Colon (tissue), 2 donors: ENCODE measurements at regions not wholly inside any gene's neighbourhood (a gene's known extent, or its start where the extent isn't known, plus 50 kb on each side); places are given as distances from the start of the nearest gene placed in this dataset.
"Not testable (repeated sequence)": the region's sequence is repeated elsewhere in the genome, so short reads cannot be mapped to it uniquely, and the experiment has no call there.

Source experiments
- FAIRE-seq: peaks from 2 replicates; lab custom pipeline; 2012; peaks lifted over from hg19 to GRCh38; lab: Jason Lieb, UNC
- donor health status: control.
- donor health status: control.

GRCh38 chr2:236375973-236376476 is 111.8 kb upstream of the ASB18 start:
- no peak for FAIRE-seq

- no peak for FAIRE-seq
Observed at GRCh38 chr2:236376566-236377244, 112.5 kb upstream of the ASB18 start.

GRCh38 chr2:236380051-236380612 is 115.9 kb upstream of the ASB18 start:
- FAIRE-seq, result no peak

- FAIRE-seq, result not testable (repeated sequence)
Observed at GRCh38 chr2:236381253-236381652, 117.0 kb upstream of the ASB18 start.

GRCh38 chr2:236389284-236390216 is 125.3 kb upstream of the ASB18 start:
- FAIRE-seq, result not testable (repeated sequence)

- no peak for FAIRE-seq
Observed at GRCh38 chr2:236393101-236393500, 128.9 kb upstream of the ASB18 start.

- no peak for FAIRE-seq
Observed at GRCh38 chr2:236393581-236393980, 129.4 kb upstream of the ASB18 start.

GRCh38 chr2:236394571-236394970 is 130.4 kb upstream of the ASB18 start:
- FAIRE-seq, result no peak

GRCh38 chr2:236395067-236395466 is 130.9 kb upstream of the ASB18 start:
- FAIRE-seq, result no peak

- no peak for FAIRE-seq
Observed at GRCh38 chr2:236396818-236397350, 132.7 kb upstream of the ASB18 start.

GRCh38 chr2:236397681-236398080 is 133.5 kb upstream of the ASB18 start:
- FAIRE-seq, result no peak

- no peak for FAIRE-seq
Observed at GRCh38 chr2:236399409-236399808, 135.2 kb upstream of the ASB18 start.

- FAIRE-seq, result no peak
Observed at GRCh38 chr2:236400046-236400574, 135.9 kb upstream of the ASB18 start.

- no peak for FAIRE-seq
Observed at GRCh38 chr2:236400594-236401360, 136.6 kb upstream of the ASB18 start.

- no peak for FAIRE-seq
Observed at GRCh38 chr2:236402033-236402790, 138.0 kb upstream of the ASB18 start.

- no peak for FAIRE-seq
Observed at GRCh38 chr2:236403125-236403524, 138.9 kb upstream of the ASB18 start.

GRCh38 chr2:236403811-236404210 is 139.6 kb upstream of the ASB18 start:
- FAIRE-seq, result no peak

- FAIRE-seq, result no peak
Observed at GRCh38 chr2:236404346-236404745, 140.1 kb upstream of the ASB18 start.

- no peak for FAIRE-seq
Observed at GRCh38 chr2:236405357-236405756, 141.2 kb upstream of the ASB18 start.

- no peak for FAIRE-seq
Observed at GRCh38 chr2:236408090-236408489, 143.9 kb upstream of the ASB18 start.

GRCh38 chr2:236408786-236409185 is 144.6 kb upstream of the ASB18 start:
- no peak for FAIRE-seq
